SK-N-DZ (cell line): ENCODE measurements at regions not wholly inside any gene's neighbourhood (a gene's known extent, or its start where the extent isn't known, plus 50 kb on each side); places are given as distances from the start of the nearest gene placed in this dataset.
"Not testable (repeated sequence)": the region's sequence is repeated elsewhere in the genome, so short reads cannot be mapped to it uniquely, and the experiment has no call there.

ENCODE experiments used
- DNase-seq: peaks from one replicate; pipeline ENCODE4 v3.0.0-alpha.2; 2015; ENCODE audit warnings: low spot score

DNA sequence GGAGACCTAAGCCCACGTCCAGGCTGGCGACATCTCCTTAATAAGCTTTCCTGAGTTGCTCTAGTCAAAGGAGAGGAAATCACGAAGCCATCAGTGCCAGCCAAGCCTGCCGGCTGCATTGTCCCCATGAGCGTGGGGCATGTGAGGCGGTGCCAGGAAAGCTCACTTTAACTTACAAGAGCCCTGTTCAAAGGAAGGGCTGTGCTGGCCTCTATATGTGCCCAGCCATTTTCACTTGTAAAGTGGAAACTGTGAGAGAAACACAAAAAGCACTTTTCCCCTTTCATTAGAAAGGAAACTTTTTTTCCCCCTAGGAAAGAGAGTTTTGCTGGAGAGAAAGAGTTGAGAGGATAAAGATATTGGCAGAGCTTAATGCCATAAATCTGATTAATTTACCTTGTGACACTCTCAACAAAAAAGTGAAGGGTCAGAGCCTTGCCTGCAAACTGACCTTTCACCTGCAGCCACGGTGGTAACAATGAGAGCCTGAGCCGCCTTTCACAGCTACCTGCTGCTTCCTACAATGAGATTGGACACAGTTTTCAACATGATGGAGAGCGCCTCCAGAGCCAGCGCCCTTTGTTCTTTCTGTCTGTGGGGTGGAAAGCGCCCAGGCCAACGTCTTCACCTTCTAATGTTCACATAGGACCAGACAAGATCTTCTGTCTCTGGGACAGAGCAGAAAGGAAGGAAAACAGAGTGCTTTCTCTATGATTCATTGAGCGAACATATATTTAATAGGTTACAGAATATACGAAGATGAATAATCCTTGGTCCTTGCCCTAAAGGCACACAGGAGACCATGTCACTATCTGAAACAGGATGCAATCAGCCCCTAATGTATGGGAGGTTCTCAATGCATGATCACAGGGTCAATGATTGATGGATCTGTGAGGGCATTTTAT lies 233.1 kb upstream of the HES1 start:
- no peak for DNase-seq

DNA sequence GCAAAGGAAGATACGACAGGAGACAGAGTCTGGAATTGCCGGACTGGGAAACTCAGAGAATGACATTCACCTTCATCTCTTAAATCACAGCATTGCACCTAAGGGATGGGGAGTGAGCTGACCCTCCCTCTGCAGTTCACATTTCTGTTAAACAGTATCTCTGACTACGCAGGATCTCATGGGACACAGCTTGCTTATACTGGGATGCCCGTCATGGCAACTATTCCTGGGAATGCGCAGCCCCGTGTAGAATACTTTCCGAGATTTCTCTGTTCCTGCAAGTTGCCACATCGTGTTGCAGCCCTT lies 232.5 kb upstream of the HES1 start:
- no peak for DNase-seq

GRCh38 chr3:193903966-193904365 lies 232.0 kb upstream of the HES1 start:
- DNase-seq: no peak

- DNase-seq: no peak
Observed at GRCh38 chr3:193905541-193906396, 230.2 kb upstream of the HES1 start.

DNA sequence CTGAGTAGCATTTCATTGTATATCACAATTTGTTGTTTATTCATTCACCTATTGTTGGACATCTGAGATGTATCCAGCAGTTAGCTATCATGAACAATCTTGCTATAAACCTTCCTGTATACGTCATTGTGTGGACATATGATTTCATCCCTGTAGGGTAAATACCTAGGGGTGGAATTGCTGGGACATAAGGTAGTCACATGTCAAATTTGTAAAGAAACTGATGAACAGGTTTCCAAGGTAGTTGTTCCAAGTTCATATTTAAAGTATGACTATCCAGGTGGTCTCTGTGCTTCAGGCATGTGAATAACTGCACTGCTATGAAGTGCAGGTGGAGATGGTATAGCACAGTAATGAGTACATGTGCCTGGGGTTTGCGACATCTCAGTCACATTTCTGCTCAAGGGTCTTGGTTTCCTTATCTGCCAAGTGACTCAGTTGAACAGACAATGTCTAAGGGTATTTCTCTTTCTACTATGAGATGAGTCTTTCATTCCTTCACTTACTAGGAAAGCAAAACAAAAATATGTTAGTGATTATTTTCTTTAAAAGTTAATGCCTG lies 229.0 kb upstream of the HES1 start:
- no peak for DNase-seq

GRCh38 chr3:193908181-193908744 lies 227.7 kb upstream of the HES1 start:
- DNase-seq: no peak

DNA sequence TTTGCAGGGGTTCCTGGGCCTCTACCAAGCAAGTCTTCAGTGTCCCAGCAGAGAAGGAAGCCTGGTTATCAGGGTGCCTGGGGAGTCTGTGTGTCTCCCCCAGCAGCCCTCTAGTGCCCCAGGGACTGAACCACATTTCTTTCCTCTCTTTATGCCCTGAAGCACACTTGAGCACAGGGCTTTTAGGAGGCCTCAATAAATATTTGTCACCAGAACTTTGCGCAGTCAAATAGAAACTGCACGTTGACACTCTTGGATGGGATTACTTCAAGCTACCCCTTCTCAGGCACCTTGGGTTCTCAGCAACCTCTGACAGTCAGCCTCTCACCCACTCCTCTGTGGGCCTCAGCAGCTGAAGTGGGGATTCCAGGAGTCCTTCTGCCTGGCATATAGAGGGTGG lies 226.6 kb upstream of the HES1 start:
- no peak for DNase-seq

- no peak for DNase-seq
Observed at GRCh38 chr3:193910310-193910709, 225.6 kb upstream of the HES1 start.

DNA sequence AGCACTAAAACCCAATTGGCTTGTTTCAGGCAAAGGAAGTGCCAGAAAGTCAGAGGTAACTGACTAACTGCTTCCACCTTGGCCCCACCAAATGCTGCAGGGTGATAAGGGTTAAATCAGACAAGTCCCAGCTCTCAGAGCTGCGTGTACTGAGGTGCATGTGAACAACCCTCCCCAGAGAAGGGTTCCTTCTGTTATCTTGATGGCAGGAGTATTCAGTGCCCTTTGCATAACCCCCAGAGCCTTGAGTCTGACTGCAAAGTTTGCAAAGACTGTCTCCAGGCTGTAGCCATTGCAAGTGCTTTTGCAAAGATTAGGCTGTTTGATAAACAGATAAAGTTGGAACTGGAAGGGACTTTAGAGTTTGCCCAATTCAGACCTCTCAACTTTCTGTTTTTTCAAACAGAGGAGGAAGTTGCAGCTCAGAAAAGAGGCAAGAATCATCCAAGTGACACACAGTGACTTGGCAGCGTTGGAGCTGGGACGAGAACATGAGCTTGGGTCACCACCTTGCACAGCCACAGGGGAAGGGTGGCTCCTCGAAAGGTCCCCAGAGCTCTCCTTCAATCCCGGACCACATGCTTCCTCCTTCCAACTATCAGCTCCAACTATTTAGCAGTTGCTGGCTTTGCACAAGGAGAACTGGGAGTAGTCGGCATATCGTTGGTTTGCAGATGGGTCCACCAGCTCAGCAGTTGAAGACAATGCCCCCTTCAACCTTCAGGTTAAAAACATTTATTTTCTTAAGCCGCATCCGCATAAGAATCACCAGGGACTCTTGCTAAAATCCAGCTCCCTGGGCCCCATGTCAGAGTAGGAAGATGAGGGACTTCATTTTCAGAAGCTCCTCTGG lies 224.8 kb upstream of the HES1 start:
- no peak for DNase-seq

- no peak for DNase-seq
Observed at GRCh38 chr3:193911784-193912340, 224.1 kb upstream of the HES1 start.

DNA sequence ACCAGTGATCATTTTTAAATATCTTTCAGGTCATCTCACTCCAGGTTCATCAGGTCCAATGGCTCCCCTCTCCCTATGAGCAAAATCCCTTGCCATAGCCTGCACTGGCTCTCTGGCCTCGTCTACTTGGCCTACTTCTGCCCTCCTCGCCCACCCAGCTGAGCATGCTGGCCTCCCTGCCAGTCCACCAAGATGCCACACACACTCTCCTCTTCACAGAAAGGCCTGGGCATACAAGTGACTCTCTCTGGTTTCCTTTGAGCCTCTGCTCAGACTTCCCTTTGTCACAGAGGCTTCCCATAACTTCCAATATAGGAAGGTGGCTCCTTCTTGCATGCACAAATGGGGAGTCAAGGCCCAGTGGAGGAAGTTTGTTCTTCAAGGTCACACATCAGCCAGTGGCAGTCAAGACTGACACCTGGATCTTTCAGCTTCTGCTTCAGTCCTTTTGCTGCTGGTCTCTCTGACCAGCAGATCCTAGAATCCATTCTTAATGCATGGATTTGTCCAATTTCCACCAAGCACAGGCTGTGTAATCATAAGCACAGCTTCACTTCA lies 223.2 kb upstream of the HES1 start:
- DNase-seq: no peak

GRCh38 chr3:193914602-193915001 lies 221.3 kb upstream of the HES1 start:
- DNase-seq: no peak

GRCh38 chr3:193915099-193915498 lies 220.8 kb upstream of the HES1 start:
- no peak for DNase-seq

GRCh38 chr3:193915613-193916012 lies 220.3 kb upstream of the HES1 start:
- DNase-seq: no peak

DNA sequence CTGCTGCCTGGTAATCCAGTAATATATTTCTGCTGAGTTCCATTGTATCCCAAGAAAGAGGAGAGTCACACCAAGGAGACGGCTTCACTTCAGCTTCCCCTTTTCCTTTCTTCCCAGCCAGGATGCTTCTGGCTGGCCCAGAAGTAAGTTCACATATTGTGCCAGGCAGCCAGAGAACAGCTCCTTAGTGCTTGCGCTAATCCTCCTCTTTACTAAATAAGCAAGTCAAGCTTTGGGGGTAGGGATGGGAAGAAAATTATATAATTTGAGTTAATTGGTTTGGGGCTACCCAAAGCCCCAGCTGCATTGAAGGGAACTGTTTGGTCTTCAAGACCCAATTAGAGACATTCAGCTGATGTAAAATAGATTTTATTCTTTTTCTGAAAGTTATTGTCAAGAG lies 218.8 kb upstream of the HES1 start:
- DNase-seq: no peak

DNA sequence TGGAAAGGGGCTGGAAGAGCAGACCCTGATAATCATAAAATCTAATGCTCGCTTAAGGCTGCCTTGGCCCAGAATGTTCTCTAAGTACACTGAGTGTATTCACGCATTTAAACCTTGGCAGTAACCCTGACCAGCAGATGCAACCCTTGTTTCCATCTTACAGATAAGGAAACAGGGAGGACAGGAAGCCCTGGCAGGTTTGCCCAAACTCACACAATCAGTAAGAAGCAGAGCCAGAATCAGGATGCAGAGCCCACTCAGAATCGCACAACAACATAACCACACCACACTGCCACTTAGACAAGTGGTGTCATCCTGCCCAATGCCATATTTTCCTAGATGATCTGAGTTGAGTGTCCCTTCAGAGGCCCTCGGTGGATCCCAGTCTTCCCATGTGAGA lies 214.5 kb upstream of the HES1 start:
- DNase-seq: no peak

GRCh38 chr3:193922034-193922774 lies 213.7 kb upstream of the HES1 start:
- no peak for DNase-seq

- not testable (repeated sequence) for DNase-seq
Observed at GRCh38 chr3:193923958-193924357, 212.0 kb upstream of the HES1 start.

DNA sequence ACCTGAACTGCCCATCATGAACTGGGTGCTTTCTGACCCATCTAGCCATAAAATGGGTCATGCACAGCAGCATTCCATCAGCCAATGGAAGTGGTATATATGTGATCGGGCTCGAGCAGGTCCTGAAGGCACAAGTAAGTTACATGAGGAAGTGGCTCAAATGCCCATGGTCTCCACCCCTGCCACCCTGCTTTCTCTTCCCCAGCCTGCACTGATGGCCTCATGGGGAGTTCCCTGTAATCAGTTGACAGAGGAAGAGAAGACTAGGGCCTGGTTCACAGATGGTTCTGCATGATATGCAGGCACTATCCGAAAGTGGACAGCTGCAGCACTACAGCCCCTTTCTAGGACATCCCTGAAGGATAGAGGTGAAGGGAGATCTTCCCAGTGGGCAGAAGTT lies 209.9 kb upstream of the HES1 start:
- not testable (repeated sequence) for DNase-seq
